M059J (cell line): ENCODE measurements at regions not wholly inside any gene's neighbourhood (a gene's known extent, or its start where the extent isn't known, plus 50 kb on each side); places are given as distances from the start of the nearest gene placed in this dataset.
A peak's percentile ranks its signal among the peaks of the same experiment; 100 is the strongest.

ENCODE experiments used
- DNase-seq: peaks from one replicate; pipeline ENCODE4 v3.0.0-alpha.2; 2012; ENCODE audit warnings: low read depth

DNA sequence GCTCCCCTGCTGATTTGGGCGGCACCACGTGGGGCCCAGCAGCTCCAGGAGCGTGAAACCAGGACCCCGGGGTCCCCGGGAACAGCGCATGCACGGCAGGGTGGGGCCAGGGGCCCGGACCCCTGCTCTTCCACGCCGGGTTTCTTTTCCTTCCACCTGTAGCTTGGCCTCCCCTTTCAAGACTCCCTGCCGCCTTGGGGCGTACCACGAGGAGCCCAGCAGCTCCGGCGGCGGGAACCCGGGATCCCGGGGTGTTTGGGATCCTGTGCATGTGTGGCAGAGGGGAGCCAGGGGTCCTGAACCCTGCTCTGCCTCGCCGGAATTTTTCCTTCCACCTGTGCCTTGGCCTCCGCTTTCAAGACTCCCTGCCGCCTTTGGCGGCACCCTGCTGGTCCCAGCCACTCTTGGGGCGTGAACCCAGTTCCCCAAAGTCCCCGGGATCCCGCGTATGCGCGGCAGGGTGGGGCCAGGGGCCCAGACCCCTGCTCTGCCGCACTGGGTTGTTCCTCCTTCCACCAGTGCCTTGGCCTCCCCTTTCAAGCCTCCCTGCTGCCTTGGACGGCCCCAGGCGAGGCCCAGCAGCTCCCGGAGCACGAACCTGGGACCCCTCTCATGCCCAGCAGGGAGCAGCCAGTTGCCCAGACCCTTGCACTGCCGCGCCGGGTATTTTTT, 322.7 kb downstream of the ALG10 start:
- no peak for DNase-seq

DNA sequence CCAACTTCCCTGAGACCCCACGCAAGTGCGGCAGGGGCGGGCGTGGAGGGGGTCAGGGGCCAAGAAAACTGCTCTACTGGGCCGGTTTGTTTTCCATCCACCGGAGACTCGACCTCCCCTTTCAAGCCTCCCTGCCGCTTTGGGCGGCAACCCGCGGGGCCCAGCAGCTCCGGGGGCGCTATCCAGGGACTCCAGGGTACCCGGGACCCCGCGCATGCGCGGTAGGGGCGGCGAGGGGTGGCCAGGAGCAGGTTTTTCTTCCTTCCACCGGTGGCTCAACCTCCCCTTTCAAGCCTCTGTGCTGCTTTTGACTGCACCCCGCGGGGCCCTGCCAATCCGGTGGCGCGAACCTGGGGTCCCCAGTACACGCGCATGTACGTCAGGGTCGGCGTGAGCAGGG, 323.5 kb downstream of the ALG10 start:
- DNase-seq: no peak

DNA sequence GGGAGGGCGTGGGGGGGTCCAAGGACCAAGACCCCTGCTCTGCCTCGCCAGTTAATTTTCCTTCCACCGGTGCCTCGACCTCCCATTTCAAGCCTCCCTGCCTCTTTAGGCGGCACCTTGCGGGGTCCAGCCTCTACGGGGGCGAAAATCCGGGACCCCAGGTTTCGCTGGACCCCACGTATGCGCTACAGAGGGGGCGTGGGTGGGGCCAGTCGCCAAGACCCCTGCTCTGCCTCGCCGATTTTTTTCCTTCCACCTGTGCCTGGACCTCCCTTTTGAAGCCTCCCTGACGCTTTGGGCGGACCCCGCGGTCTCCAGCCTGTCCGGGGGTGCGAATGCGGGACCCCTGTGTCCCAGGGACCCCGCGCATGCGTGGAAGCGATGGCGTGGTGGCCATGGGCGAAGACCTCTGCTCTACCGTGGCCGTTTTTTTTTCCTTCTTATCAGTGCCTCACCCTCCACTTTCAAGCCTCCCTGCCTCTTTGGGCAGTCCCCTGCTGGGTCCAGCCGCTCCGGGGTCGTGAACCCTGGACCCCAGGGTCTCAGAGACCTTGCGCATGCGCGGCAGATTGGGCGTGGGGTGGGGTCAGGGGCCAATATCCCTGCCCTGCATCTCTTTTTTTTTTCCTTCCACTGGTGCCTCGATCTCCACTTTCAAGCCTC, 324.2 kb downstream of the ALG10 start:
- no peak for DNase-seq

DNA sequence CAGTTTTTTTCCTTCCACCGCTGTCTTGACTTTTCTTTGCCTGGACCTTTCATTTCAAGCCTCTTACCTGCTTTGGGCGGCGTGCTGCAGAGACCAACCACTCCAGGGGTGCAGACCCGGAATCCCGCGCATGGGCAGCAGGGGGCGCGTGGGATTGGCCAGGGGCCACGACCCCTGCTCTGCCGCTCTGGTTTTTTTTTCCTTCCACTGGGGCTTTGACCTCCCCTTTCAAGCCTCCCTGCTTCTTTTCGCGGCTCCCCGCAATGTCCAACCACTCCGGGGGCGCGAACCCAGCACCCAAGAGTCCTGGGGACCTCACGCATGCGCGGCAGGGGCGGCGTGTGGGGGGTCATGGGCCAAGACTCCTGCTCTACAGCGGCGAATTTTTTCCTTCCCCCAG, 325.1 kb downstream of the ALG10 start:
- DNase-seq: peak; percentile 25

DNA sequence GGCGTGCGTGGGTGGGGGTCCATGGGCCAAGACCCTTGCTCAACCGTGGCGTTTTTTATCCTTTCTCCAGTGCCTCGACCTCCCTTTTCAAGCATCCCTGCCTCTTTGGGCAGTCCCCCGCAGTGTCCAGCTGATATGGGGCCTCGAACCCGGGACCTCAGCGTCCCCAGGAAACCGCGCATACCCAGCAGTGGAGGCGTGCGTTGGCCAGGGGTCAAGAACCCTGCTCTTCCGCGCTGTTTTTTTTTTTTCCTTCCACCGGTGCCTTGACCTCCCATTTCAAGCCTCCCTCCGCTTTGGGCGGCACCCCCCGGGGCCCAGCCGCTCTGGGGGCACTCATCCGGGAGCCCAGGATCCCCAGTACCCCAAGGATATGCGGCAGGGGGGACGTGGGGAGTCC, 325.8 kb downstream of the ALG10 start:
- no peak for DNase-seq

DNA sequence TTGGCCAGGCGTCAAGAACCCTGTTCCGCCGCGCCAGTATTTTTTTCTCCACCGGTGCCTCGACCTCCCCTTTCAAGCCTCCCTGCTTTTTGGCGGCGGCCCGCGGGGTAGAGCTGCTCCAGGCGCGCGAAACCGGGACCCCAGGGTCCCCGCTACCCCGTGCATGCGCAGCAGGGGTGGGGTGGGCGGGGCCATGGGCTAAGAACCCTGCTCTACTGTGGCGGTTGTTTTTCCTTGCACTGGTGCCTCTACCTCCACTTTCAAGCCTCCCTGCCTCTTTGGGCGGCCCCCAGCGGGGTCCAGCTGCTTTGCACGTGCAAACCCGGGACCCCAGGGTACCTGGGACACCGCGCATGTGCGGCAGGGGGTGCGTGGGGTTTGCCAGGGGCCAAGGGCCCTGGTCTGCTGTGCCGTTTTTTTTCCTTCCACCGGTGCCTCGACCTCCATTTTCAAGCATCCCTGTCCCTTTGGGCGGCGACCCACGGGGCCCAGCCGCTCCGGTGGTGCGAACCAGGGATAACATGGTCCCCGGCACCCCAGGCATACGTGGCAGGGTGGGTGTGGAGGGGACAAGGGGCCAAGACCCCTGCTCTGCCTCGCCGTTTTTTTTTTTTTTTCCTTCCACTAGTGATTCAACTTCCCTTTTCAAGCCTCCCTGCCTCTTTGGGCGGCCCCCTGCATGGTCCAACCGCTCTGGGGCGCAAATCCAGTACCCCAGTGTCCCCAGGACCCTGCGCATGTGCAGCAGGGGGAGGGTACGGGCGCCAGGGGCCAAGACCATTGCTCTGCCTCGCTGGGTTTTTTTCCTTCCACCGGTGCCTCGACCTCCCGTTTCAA, 326.8 kb downstream of the ALG10 start:
- no peak for DNase-seq

DNA sequence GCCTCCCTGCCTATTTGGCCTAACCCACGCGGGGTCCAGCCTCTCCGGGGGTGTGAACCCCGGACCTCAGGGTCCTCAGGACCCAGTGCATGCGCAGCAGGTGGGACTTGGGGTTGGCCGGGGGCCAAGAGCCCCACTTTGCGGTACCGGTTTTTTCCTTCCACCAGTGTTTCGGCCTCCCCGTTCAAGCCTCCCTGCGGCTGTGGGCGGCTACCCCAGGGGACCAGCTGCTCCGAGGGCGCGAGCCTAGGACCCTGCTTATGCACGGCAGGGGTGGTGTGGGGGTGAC, 327.3 kb downstream of the ALG10 start:
- no peak for DNase-seq

DNA sequence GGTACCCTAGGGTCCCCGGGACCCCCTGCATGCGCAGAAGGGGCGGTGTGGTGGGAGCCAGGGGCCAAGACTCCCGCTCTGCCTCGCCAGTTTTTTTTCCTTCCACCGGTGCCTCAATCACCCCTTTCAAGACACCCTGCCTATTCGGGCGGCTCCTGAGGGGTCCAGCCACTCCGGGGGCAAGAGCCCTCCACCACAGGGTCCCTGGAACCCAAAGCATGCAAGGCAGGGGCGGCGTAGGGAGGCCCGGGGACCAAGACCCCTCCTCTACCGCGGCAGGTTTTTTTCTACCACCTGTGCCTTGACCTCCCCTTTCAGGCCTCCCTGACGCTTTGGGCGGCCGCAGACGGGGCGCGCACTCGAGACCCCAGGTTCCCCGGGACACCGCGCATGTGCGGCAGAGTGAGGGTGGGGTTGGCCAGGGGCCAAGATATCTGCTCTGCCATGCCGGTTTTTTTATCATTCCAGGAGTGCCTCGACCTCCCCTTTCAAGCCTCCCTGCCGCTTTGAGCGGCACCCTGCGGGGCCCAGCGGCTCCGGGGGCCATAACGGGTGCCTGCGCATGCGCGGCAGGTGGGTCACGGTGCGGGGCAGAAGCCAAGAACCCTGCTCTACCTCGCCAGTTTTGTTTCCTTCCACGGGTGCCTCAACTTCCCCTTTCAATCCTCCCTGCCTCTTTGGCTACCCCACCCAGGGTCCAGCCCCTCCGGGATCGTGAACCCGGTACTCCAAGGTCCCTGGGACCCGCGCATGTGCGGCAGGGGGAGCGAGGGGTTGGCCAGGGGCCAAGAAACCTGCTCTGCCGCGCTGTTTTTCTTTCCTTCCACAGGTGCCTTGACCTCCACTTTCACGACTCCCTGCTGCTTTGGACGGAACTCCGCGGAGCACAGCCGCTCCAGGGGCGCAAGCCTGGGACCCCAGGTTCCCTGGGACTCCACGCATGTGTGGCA, 328.1 kb downstream of the ALG10 start:
- DNase-seq: no peak

DNA sequence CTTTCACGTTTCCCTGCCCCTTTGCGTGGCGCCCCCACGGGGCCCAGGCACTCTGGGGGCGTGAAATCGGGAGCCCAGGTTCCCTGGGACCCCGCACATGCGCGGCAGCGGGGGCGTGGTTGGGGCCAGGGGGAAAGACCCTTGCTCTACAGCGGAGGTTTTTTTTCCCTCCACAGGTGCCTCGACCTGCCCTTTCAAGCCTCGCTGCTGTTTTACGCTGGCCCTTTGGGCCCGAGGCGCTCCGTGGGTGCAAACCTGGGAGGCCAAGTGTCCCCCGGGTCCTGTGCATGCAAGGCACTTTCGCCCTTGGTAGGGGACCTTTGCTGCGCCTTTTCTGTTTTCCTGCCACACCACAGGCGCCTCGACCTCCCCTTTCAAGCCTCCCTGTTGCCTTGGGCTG, 329.8 kb downstream of the ALG10 start:
- no peak for DNase-seq

DNA sequence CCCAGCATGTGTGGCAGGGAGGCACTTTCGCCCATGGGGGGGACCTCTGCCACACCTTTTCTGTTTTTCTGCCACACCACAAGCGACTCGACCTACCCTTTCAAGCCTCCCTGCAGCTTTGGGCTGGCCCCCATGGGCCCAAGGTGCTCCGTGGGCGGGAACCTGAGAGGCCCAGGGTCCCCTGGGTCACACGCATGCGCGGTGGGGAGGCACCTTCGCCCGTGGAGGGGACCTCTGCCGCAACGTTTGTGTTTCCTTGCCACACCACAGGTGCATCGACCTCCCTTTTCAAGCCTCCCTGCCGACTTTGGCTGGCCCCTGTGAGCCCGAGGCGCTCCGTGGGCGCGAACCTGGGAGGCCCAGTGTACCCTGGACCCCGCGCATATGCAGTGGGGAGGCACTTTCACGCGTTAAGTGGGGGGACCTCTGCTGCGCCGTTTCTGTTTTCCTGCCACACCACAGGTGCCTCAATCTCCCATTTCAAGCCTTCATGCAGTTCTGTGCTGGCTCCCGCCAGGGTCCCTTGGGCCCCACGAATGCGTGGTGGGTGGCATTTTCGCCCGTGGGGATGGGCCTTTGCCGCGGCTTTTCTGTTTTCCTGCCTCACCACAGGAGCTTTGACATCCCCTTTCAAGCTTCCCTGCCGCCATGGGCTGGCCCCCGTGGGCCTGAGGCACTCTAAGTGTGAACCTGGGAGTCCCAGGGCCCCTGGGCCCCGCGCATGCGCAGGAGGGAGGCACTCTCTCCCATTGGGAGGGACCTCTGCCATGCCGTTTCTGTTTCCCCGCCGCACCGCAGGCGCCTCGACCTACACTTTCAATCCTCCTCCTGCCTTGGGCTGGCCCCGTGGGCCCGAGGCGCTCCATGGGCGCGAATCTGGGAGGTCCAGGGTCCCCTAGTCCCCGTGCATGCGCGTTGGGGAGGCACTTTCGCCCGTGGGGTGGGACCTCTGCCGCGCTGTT, 332.2 kb downstream of the ALG10 start:
- DNase-seq: no peak

DNA sequence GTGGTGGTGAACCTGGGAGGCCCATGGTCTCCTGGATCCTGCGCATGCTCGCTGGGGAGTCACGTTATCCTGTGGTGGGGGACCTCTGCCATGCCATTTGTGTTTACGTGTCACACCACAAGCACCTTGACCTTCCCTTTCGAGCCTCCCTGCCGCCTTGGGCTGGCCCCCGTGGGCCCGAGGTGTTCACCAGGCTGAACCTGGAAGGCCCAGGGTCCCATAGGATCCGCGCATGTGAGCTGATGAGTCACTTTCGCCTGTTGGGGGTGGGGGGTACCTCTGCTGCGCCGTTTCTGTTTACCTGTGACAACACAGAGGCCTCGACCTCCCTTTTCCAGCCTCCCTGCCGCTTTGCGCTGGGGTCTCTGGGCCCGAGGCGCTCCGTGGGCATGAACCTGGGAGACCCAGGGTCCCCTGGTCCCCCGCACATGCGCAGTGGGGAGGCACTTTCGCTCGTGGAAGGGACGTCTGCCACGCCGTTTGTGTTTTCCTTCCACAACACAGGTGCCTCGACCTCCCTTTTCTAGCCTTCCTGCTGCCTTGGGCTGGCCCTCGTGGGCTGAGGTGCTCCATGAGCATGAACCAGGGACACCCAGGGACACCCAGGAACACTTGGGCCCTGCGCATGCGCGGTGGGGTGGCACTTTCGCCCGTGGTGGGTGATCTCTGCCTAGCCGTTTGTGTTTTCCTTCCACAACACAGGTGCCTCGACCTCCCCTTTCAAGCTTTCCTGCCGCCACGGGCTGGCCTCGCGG, 334.1 kb downstream of the ALG10 start:
- no peak for DNase-seq

DNA sequence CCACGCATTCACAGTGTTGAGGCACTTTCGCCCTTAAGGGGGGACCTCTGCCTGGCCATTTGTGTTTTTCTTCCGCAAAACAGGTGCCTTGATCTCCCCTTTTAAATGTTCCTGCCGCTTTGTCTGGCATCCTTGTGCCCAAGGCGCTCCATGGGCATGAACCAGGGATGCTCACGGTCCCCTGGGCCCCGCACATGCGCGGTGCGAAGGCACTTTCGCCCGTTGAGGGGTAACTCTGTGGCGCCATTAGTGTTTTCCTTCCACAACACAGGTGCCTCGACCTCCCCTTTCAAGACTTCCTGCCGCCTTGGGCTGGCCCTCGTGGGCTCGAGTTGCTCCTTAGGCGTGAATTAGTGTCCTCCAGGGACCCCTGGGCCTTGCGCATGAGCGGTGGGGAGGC, 335.5 kb downstream of the ALG10 start:
- DNase-seq: no peak

DNA sequence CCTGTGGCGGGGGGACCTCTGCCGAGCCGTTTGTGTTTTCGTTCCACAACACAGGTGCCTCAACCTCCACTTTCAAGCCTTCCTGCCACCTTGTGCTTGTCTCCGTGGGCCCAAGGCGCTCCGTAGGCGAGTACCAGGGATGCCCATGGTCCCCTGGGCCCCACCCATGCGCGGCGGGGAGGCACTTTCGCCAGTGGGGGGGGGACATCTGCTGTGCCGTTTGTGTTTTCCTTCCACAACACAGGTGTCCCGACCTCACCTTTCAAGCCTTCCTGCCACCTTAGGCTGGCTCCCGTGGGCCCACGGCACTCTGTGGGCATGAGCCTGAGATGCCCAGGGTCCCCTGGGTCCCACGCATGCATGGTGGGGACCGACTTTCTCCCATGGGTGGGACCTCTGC, 335.9 kb downstream of the ALG10 start:
- no peak for DNase-seq

DNA sequence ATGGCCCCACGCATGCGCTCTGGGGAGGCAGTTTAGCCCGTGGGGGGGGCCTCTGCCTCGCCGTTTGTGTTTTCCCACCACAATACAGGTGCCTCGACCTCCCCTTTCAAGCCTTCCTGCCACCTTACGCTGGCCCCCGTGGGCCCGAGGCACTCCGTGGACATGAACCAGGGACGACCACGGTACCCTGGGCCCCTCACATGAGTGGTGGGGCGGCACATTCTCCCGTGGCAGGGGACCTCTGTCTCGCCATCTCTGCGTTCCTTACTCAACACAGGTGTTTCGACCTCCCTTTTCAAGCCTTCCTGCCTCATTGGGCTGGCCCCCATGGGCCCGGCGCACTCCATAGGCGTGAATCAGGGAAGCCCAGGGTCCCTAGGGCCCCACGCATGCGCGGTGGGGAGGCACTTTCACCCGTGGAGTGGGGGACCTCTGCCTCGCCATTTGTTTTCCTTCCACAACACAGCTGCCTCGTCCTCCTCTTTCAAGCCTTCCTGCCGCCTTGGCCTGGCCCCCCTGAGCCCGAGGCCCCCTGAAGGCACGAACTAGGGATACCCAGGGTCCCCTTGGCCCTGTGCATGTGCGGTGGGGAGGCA, 339.5 kb downstream of the ALG10 start:
- no peak for DNase-seq

DNA sequence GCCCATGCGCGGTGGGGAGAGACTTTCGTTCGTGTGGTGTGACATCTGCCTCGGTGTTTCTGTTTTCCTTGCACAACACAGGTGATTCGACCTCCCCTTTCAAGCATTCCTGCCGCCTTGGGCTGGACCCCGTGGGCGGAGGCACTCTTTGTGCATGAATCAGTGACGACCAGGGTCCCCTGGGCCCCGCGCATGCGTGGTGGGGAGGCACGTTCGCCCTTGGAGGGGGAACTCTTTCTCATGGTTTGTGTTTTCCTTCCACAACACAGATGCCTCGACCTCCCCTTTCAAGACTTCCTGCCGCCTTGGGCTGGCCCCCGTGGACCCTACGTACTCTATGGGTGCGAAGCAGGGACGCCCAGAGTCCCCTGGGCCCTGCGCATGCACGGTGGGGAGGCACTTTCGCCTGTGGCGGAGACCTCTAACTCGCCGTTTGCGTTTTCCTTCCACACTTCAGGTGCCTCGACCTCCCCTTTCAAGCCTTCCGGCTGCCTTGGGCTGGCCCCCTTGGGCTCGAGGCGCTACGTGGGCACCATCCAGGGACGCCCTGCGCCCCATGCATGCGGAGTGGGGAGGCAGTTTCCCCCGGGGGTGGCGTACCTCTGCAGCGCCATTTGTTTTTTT, 340.9 kb downstream of the ALG10 start:
- peak; percentile 25 for DNase-seq

DNA sequence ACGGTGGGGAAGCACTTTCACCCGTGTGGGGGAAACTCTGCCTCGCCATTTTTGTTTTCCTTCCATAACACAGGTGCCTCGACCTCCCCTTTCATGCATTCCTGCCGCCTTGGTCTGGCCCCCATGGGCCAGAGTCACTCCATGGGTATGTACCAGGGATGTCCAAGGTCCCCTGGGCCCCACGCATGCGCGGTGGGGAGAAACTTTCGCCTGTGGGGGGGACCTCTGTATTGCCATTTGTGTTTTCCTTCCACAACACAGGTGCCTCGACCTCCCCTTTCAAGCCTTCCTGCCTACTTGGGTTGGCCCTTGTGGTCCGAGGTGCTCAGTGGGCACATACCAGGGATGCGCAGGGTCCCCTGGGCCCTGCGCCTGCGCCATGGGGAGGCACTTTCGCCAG, 345.8 kb downstream of the ALG10 start:
- no peak for DNase-seq

DNA sequence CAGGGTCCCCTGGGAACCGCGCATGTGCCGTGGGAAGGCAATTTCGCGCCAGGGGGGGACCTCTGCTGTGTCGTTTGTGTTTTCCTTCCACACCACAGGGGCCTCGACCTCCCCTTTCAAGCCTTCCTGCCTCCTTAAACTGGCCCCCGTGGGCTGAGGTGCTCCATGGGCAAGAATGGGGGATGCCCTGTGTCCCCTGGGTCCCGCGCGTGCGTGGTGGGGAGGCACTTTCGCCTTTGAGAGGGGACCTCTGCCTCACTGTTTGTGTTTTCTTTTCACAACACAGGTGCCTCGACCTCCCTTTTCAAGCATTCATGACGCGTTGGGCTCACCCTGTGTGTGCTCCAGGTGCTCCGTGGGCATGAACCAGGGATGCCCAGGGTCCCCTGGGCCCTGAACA, 348.8 kb downstream of the ALG10 start:
- no peak for DNase-seq

DNA sequence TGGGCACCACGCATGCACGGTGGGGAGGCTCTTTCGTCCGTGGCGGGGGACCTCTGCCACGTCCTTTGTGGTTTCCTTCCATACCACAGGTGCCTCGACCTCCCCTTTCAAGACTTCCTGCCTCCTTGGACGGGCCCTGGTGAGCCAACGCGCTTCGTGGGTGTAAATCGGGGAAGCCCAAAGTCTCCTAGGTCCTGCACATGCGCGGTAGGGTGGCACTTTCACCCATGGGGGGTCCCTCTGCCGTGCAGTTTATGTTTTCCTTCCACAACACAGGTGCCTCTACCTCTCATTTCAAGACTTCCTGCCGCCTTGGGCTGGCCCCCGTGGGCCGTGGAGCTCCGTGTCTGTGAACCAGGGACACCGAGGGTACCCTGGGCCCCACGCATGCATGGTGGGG, 349.7 kb downstream of the ALG10 start:
- DNase-seq: no peak

DNA sequence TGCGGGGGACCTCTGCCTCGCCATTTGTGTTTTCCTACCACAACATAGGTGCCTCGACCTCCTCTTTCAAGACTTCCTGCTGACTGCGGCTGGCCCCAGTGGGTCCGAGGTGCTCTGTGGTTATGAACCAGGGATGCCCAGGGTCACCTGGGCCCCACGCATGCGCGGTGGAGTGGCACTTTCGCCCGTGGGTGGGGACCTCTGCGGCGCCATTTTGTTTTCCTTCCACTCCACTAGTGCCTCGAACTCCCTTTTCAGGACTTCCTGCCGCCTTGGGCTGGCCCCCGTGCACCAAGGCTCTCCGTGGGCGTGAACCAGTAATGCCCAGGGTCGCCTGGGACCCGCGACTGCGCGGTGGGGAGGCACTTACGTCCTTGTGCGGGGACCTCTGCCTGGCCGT, 351.6 kb downstream of the ALG10 start:
- no peak for DNase-seq
